ENCODE measurements at regions not wholly inside any gene's neighbourhood (a gene's known extent, or its start where the extent isn't known, plus 50 kb on each side); places are given as distances from the start of the nearest gene placed in this dataset.

GRCh38 chr6:165915022-165915770 is 252.2 kb upstream of the PDE10A start:
- intact Hi-C loops (cut with DNase I): no loop called here
- Histone ChIP-seq H3K9me3 (no peaks in the 10 kb centered on the region), H3K27ac (no peak overlapping the region), H3K4me3 (no peak overlapping the region), H3K27me3 (no peaks in the 10 kb centered on the region), H3K36me3 (no peaks in the 10 kb centered on the region), H3K4me1 (no peaks in the 10 kb centered on the region)
- no peak for DNase-seq
- ATAC-seq: no peak
- no peak for TF ChIP-seq POLR2A (IDR thresholded peaks at IDR 0.05)
- TF ChIP-seq, protein P1, sequence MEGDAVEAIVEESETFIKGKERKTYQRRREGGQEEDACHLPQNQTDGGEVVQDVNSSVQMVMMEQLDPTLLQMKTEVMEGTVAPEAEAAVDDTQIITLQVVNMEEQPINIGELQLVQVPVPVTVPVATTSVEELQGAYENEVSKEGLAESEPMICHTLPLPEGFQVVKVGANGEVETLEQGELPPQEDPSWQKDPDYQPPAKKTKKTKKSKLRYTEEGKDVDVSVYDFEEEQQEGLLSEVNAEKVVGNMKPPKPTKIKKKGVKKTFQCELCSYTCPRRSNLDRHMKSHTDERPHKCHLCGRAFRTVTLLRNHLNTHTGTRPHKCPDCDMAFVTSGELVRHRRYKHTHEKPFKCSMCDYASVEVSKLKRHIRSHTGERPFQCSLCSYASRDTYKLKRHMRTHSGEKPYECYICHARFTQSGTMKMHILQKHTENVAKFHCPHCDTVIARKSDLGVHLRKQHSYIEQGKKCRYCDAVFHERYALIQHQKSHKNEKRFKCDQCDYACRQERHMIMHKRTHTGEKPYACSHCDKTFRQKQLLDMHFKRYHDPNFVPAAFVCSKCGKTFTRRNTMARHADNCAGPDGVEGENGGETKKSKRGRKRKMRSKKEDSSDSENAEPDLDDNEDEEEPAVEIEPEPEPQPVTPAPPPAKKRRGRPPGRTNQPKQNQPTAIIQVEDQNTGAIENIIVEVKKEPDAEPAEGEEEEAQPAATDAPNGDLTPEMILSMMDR (IDR thresholded peaks at IDR 0.05): no peak
- 64% methylated on average over 9 of the region's 10 CpGs for WGBS (ENCODE audit: insufficient coverage, low coverage, low lambda C conversion rate, missing lambda C conversion rate)

DNA sequence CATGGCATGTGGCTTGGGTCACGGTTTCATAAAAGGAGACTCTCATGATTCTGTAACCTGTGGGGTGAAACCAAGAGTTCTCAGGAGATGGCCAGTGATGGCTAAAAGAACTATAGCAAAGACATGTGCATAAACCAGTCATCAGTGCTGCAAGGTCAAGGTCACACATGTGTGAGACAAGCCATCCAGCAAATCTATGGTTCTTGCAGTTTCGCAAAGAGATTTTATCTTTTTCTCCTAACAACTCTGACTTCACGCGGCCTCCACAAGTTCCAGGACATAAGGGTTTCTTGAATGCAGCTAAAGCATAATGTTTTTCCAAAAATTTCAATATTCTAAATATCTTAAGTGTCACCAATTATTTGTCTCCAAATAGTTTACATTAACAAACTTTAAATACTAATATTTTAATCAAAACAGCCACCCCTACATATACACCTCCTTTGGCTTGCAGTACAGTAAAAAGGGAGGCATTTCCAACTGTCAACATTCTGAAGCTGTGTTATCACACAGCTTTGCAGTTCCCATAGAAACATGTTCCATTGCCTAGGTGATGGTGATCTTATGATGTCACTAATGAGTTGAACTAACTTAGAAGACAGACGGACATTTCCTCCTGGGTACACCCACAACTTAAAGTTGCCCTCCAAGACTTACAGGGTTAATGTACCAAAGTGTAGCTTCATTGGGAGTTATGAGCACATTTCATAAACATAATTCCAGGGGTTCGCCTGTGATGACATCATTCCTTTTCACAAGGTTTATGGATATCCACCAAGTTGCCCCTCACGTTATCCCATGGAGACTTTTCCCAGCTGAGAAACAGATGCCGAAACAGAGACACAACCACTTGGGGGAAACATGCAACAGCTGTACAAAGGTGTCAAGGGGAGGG is 250.9 kb upstream of the PDE10A start:
- ATAC-seq: no peak
- intact Hi-C loops (cut with DNase I): no loop called here

GRCh38 chr6:165910184-165910966 is 247.3 kb upstream of the PDE10A start:
- TF ChIP-seq, protein P1 (IDR thresholded peaks at IDR 0.05): no peak
- no peak for TF ChIP-seq POLR2A (IDR thresholded peaks at IDR 0.05)

More for the DNA sequence above, 250.9 kb upstream of the PDE10A start:
- Histone ChIP-seq H3K4me3 (no peak overlapping the region), H3K27ac (no peak overlapping the region), H3K36me3 (no peaks in the 10 kb centered on the region), H3K27me3 (no peaks in the 10 kb centered on the region), H3K4me1 (no peaks in the 10 kb centered on the region), H3K9me3 (no peaks in the 10 kb centered on the region)
- TF ChIP-seq POLR2A (IDR thresholded peaks at IDR 0.05): no peak
- TF ChIP-seq, protein P1 (IDR thresholded peaks at IDR 0.05): no peak
- no peak for DNase-seq
- 50% methylated on average over 8 of the region's 8 CpGs for WGBS (ENCODE audit: insufficient coverage, low coverage, low lambda C conversion rate, missing lambda C conversion rate)

GRCh38 chr6:165906736-165907135 is 243.7 kb upstream of the PDE10A start:
- no peaks in the 10 kb centered on the region for H3K36me3 ChIP-seq
- no peaks in the 10 kb centered on the region for H3K9me3 ChIP-seq
- H3K4me3 ChIP-seq: no peak overlapping the region
- TF ChIP-seq, protein P1 (IDR thresholded peaks at IDR 0.05): no peak
- TF ChIP-seq POLR2A (IDR thresholded peaks at IDR 0.05): no peak
- WGBS (ENCODE audit: insufficient coverage, low coverage, low lambda C conversion rate, missing lambda C conversion rate): 52% methylated on average over 5 of the region's 7 CpGs
- no peak for DNase-seq
- intact Hi-C loops (cut with DNase I): no loop called here
- H3K27me3 ChIP-seq: no peaks in the 10 kb centered on the region
- no peak overlapping the region for H3K27ac ChIP-seq
- no peak for ATAC-seq
- H3K4me1 ChIP-seq: no peaks in the 10 kb centered on the region

More at GRCh38 chr6:165910184-165910966, 247.3 kb upstream of the PDE10A start:
- WGBS (ENCODE audit: insufficient coverage, low coverage, low lambda C conversion rate, missing lambda C conversion rate): 45% methylated on average over 9 of the region's 11 CpGs
- Histone ChIP-seq H3K36me3 (no peaks in the 10 kb centered on the region), H3K4me1 (no peaks in the 10 kb centered on the region), H3K4me3 (no peak overlapping the region), H3K9me3 (no peaks in the 10 kb centered on the region), H3K27ac (no peak overlapping the region), H3K27me3 (no peaks in the 10 kb centered on the region)
- no peak for ATAC-seq
- DNase-seq: no peak
- intact Hi-C loops (cut with DNase I): no loop called here

All from right lobe of liver (tissue), 6 donors.